ENCODE measurements at regions not wholly inside any gene's neighbourhood (a gene's known extent, or its start where the extent isn't known, plus 50 kb on each side); places are given as distances from the start of the nearest gene placed in this dataset.
A peak's percentile ranks its signal among the peaks of the same experiment; 100 is the strongest.

DNA sequence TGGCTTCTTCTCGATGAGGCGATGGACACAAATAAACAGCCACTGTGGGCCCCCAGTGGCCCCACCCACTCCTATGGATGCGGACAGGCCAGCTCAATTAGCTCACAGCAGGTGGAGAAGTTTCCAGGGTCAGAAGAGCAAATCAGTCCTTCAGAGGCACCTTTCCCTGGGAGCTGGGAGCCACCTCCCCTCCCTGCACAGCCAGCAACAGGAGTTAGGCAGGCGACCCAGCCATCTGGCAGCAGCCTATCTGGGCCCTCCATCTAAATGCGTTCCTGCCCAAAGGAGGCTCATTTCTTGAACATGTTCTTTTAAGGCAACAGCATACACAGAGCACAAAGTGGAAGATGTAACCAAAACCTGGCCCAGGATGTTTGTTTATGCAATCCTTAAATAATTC lies 211.9 kb upstream of the ARRDC4 start:
- DNase-seq = no peak

GRCh38 chr15:97750060-97750459 lies 210.4 kb upstream of the ARRDC4 start:
- no peak for DNase-seq

- DNase-seq = no peak
Observed at GRCh38 chr15:97755726-97756125, 204.8 kb upstream of the ARRDC4 start.

DNA sequence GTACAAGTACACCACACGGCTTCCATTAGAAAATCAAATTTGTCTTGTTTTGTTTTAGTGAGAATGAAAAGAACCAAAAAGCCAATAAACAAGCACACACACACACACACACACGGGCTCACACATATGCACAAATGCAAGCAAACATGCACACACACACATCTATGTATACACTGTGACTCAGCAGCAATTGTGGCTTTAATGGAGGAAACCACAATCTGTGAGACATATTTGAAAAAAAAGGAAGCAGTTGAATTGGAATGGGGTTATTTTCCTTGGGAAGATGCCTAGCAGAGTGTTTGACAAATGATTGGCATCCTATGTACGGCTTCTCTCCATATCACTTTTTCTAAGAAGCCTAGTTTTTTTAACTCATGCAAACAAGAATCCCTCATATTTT lies 201.1 kb upstream of the ARRDC4 start:
- peak; percentile 45 for DNase-seq

- no peak for DNase-seq
Observed at GRCh38 chr15:97761110-97761509, 199.4 kb upstream of the ARRDC4 start.

DNA sequence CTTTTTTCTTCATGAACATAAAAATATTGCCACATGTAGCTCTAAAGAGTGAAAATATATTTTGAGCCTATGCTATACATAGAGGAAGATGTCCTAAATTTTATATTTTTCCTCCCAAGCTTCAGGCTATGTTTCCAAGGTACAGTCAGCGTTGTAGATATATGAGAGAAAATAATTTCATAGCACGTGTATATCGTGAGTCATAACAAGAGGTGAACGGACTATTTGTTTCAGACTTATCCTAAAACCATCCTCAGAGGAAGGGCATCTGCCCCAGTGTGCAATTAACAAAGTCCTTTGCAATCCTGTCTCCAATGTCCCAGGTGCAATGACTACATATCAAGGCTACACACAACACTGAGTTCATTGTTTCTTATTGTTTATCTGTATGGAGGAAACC lies 177.3 kb upstream of the ARRDC4 start:
- DNase-seq = no peak

GRCh38 chr15:97786741-97787140 lies 173.8 kb upstream of the ARRDC4 start:
- DNase-seq = no peak

DNA sequence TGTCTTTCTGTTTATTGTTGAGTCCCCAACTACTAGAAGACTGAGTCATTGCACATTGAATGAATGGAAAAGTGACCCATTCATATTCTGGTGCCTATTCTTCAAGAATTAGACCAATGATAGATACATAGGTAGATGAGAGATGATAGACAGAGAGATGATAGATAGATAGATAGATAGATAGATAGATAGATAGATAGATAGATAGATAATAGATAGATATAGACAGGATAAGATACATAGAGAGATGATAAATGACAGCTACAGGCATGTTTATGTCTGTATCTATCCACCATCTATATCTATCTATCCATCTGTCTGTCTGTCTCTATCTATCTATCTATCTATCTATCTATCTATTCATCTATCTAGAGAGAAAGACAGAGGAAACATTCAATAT lies 170.3 kb upstream of the ARRDC4 start:
- DNase-seq = no peak

GRCh38 chr15:97791824-97792792 lies 168.4 kb upstream of the ARRDC4 start:
- no peak for DNase-seq

DNA sequence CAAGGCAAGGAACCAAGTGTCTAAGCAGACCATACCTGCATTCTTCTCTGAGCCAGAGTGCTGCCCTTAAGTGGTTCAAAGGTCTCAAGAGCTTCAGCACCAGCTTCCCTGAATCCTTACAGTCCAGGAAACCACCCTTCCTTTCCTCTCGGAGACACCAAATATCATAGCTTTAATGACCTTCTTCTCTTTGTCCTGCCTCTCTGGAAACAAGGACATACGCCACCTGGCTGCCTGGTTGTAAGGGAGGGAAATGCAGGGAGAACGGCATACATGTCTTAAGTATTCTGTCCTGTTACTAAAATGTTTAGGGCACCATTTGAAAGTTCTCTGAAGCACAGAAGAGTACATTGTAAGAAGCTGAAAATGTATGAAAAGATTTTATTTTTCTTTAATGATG lies 155.6 kb upstream of the ARRDC4 start:
- no peak for DNase-seq

- no peak for DNase-seq
Observed at GRCh38 chr15:97806766-97807165, 153.7 kb upstream of the ARRDC4 start.

GRCh38 chr15:97815835-97816234 lies 144.7 kb upstream of the ARRDC4 start:
- DNase-seq = no peak

DNA sequence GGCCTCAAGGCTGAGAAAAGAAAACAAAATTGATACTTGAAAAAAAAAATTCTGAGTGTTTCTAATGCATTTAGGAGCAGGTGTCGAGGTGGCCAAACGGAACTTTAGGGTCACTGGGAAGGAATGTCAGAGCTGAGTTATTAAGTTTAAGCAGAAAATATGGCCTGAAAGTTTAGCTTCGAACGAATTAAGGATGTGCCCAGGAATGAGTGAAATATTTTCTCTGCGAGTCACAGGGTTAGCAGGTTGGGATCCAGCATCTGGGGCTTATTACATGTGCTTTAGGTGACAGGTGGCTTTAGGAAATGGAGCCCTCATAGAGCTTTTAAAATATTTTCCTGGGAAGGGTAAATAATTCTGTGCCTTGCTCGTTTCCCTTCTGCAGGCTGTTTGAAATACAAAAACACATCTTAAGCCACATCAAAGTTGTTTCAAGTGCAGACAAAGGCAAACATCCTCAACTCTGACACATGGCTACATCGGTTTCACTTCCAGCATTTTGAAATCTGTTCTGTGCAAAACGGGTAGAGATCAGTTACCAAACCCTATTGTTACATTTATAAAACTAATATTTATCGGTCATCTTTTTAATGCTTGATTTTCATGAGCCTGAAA lies 143.1 kb upstream of the ARRDC4 start:
- no peak for DNase-seq

GRCh38 chr15:97836003-97836402 lies 124.5 kb upstream of the ARRDC4 start:
- no peak for DNase-seq

GRCh38 chr15:97837896-97838295 lies 122.6 kb upstream of the ARRDC4 start:
- no peak for DNase-seq

GRCh38 chr15:97838606-97839210 lies 121.8 kb upstream of the ARRDC4 start:
- DNase-seq = no peak

DNA sequence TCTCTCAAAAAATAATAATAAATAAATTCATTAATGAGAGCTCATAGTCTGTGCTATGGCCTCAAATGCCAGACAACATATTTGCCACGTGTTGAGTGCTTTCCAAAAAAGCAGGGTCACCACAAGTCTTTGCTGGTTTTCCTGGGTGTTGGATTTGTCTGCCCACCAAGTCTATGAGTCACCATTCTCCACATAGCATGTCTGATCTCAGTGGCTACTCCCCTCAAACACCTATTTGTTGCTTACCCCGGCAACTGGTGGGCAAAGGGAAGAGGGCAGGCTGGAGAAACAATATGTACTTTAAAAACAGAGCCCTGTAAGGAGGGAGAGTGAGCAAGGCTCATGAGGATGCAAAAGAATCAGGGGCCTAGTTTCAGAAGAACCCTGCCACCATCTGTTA lies 120.0 kb upstream of the ARRDC4 start:
- no peak for DNase-seq

DNA sequence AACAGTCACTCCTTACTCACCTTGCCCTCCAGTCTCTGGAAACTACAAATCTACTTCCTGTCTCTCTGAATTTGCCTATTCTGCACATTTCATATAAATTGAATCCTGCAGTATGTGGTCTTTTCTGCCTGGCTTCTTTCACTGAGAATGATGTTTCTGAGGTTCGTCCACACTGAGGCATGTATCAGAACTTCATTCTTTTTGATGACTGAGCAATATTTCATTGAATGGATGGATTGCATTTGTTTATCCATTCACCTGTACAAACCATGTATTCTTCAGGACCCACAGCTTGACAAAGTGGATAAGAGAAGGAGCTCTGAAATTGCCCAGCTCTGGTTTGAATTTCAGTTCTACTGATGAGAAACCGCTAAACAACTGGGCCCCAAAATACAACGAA lies 118.9 kb upstream of the ARRDC4 start:
- DNase-seq = no peak

DNA sequence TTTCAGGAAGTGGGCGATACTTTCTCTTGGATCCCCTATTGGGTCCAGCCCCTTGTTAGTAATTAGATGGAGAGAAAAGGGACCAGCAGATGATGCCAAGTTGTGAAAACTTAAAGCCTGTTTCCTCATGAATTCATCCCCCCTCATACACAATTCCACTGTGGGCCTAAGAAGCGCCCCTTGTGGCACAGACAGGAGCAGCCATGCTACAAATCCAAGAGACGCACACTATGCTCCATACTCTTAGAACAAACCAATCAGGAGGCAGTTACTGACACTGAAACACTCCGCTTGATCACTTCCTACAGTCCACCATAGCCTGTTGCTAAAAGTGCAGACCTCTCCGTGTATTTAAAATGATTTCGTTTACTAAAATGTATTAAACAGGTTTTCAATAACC lies 111.3 kb upstream of the ARRDC4 start:
- no peak for DNase-seq

DNA sequence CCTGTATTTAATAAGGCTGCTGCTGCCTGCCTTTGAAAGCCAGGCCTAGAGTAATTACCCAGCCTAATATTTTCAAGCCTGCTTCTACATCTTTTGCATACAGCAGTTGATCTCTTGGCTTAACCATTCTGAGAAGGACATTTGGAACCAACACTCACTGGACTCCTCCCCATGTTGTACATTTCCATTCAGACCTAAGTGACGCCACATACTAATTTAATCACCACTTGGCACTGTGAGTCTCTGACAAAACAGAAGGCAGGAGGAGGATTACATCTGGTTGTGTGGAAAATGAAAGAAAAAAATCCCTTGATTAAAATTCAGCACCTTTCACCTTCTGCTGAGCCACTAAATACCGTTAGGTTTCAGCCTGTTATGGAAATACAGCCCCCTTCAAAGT lies 102.2 kb upstream of the ARRDC4 start:
- DNase-seq = no peak

DNA sequence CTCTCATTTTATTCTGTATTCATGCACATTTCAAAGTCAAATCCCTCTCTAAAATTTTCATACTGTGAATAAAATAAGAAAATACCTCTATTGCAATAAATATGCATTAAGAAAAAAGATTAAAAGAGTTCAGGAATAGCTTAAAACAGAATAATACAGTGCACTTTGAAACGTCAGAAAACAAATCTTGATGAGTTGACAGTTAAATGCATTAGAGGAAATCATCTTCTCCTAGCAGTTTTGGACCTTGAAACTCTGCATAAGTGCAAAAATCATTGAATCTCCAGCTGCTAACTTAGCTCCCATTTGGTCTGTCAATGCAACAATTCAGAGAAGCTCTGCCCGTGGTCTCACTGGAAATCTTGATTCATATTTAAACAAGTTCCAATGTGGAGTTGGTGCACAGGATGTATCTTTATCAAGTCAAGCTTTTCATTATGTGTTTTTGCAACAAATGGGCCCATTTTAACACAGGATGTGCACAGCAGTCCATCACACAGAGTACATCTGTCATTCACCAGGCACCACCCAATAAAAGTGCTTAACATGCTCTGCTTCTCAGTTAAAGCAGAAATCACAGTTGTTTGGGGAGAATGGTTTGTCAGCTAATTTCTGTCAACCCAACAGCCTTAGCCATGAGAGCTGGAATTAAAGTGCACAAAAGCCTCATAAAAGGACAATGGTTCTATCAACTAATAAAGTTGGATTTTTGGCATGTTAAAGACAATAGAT lies 98.8 kb upstream of the ARRDC4 start:
- DNase-seq = no peak

DNA sequence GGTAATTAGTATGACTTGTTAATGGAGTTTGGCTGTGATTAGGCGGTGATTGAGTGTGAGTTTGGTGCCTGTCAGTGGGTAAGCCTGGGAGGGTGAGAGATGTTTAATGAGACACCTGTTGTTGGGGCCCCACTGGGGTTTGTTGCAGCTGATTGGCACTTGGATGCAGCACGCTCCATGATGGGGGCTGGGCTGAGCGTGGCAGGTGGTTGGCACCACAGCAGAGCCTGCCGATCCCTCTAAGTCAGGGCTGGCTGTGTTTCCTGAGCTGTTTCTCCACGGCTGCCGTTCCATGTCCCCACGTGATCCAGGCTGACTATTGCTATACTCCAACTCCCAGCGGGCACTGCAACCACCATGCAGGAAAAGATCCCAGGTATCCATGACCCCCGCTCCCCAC lies 93.5 kb upstream of the ARRDC4 start:
- no peak for DNase-seq

DNA sequence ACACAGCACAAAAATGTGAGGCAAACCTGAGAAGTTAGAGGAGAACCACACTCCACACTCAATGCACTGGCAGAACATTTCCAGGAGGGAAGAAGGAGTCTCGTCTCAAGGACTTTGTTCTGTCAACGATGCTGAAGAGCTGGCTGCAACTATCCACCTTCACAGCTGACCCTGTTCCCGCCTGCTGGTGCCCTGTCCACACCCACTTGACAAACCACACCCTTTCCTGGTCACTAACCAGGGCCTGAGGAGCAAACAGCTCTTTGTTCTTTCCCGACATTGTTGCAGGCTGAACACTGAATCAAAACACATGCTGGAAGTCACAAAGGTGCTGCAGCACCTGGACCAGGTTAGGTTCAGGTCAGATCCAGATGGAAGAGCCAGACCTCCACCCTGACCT lies 92.6 kb upstream of the ARRDC4 start:
- no peak for DNase-seq
